IMR-90 (cell line): ENCODE measurements at regions not wholly inside any gene's neighbourhood (a gene's known extent, or its start where the extent isn't known, plus 50 kb on each side); places are given as distances from the start of the nearest gene placed in this dataset.

Experiments used
- ATAC-seq: fragments of 200-7000 bp; cut with Tn5 transposase; 2 replicates; pipeline ENCODE4 v1.9.1; 2020; ENCODE audit warnings: low read depth, mild to moderate bottlenecking, moderate library complexity
- BruUV-seq: library from RNA; stranded (reverse); fragments of 400-500 nt; replicated peaks from 2 replicates; lab custom pipeline; 2021; lab: Mats Ljungman, UMichigan
- CTCF ChIA-PET: fragments of 300-600 bp; formaldehyde crosslinking; extraction: SDS; loops from one replicate; lab custom pipeline; 2021; ENCODE audit warnings: antibody characterized with exemption; lab: Yijun Ruan, JAX
- POLR2A ChIA-PET: fragments of 300-600 bp; sonication (Branson Sonifier 250); formaldehyde crosslinking; loops from one replicate; lab custom pipeline; 2022; ENCODE audit warnings: antibody characterized with exemption; ENCODE audit not compliant: unreplicated experiment; lab: Charles Lee
- DNase-seq: peaks from one replicate; pipeline ENCODE4 v3.0.0; 2013
- H2AFZ ChIP-seq: replicated peaks from 2 replicates; pipeline ENCODE3; 2013; ENCODE audit warnings: low read length, mild to moderate bottlenecking; ENCODE audit not compliant: poor library complexity
- H2AK5ac ChIP-seq: 2 replicates; pipeline ENCODE4 v1.6.1; 2013; ENCODE audit warnings: low read depth, low read length, inconsistent platforms
- H2AK9ac ChIP-seq: replicated peaks from 2 replicates; pipeline ENCODE3; 2013; ENCODE audit warnings: mild to moderate bottlenecking, low read depth, low read length, moderate library complexity; ENCODE audit not compliant: poor library complexity
- H2BK120ac ChIP-seq: 2 replicates; pipeline ENCODE4 v1.6.1; 2013; ENCODE audit warnings: low read depth, low read length, inconsistent platforms
- H2BK15ac ChIP-seq: 3 replicates; pipeline ENCODE4 v1.6.1; 2013; ENCODE audit warnings: low read depth, low read length, inconsistent platforms
- H2BK20ac ChIP-seq: 2 replicates; pipeline ENCODE4 v1.6.1; 2013; ENCODE audit warnings: low read depth, mild to moderate bottlenecking, inconsistent platforms, low read length, moderate library complexity
- H2BK5ac ChIP-seq: 2 replicates; pipeline ENCODE4 v1.6.1; 2013; ENCODE audit warnings: mild to moderate bottlenecking, low read depth, low read length, inconsistent platforms; ENCODE audit not compliant: poor library complexity, severe bottlenecking
- H3K14ac ChIP-seq: replicated peaks from 2 replicates; pipeline ENCODE4 v1.6.1; 2013; ENCODE audit warnings: low read depth, low read length, inconsistent platforms
- H3K18ac ChIP-seq: 2 replicates; pipeline ENCODE4 v1.6.1; 2013; ENCODE audit warnings: low read depth, low read length, control low read depth
- H3K23ac ChIP-seq: 2 replicates; pipeline ENCODE4 v1.6.1; 2013; ENCODE audit warnings: low read depth, low read length, inconsistent platforms
- H3K27ac ChIP-seq: 2 replicates; pipeline ENCODE4 v1.5.1; 2013; ENCODE audit warnings: mild to moderate bottlenecking, control low read depth, low read length; ENCODE audit not compliant: insufficient read depth
- H3K27me3 ChIP-seq: 2 replicates; pipeline ENCODE4 v1.6.1; 2013; ENCODE audit warnings: low read length; ENCODE audit not compliant: control insufficient read depth, insufficient read depth
- H3K36me3 ChIP-seq: 2 replicates; pipeline ENCODE4 v1.6.1; 2013; ENCODE audit warnings: low read length, mixed read lengths; ENCODE audit not compliant: control insufficient read depth, insufficient read depth
- H3K4ac ChIP-seq: 2 replicates; pipeline ENCODE4 v1.6.1; 2013; ENCODE audit warnings: low read depth, low read length, inconsistent platforms
- H3K4me1 ChIP-seq: 2 replicates; pipeline ENCODE4 v1.6.1; 2013; ENCODE audit warnings: low read length, mixed read lengths; ENCODE audit not compliant: control insufficient read depth, insufficient read depth
- H3K4me2 ChIP-seq: 2 replicates; pipeline ENCODE4 v1.6.1; 2013; ENCODE audit warnings: low read depth, mild to moderate bottlenecking, control low read depth, low read length, moderate library complexity
- H3K4me3 ChIP-seq: 2 replicates; pipeline ENCODE4 v1.5.1; 2013; ENCODE audit warnings: low read depth, mild to moderate bottlenecking, control low read depth, low read length, moderate library complexity; ENCODE audit not compliant: insufficient read depth
- H3K56ac ChIP-seq: 2 replicates; pipeline ENCODE4 v1.6.1; 2013; ENCODE audit warnings: low read length, inconsistent platforms; ENCODE audit not compliant: insufficient read depth; ENCODE audit errors: extremely low read depth
- H3K79me1 ChIP-seq, 2 experiments: 2 replicates each; pipeline ENCODE4 v1.6.1; 2013; ENCODE audit warnings: low read length in 2 of 2, inconsistent platforms in 1 of 2, low read depth in 1 of 2
- H3K9ac ChIP-seq: 2 replicates; pipeline ENCODE4 v1.6.1; 2013; ENCODE audit warnings: low read depth, low read length, control low read depth
- H3K9me1 ChIP-seq: 2 replicates; pipeline ENCODE4 v1.6.1; 2013; ENCODE audit warnings: low read length, inconsistent platforms; ENCODE audit not compliant: insufficient read depth
- H3K9me3 ChIP-seq: 2 replicates; pipeline ENCODE4 v1.6.1; 2013; ENCODE audit warnings: low read length; ENCODE audit not compliant: control insufficient read depth, insufficient read depth
- H4K20me1 ChIP-seq: 2 replicates; pipeline ENCODE4 v1.6.1; 2013; ENCODE audit warnings: low read length, inconsistent platforms; ENCODE audit not compliant: insufficient read depth
- H4K5ac ChIP-seq: 2 replicates; pipeline ENCODE4 v1.6.1; 2013; ENCODE audit warnings: mild to moderate bottlenecking, low read depth, low read length, control low read depth
- H4K8ac ChIP-seq, 2 experiments: 2 replicates each; pipeline ENCODE4 v1.6.1; 2013; ENCODE audit warnings: low read depth in 2 of 2, low read length in 2 of 2, control low read depth in 1 of 2, inconsistent platforms in 1 of 2
- H4K91ac ChIP-seq: 2 replicates; pipeline ENCODE4 v1.6.1; 2013; ENCODE audit warnings: low read depth, low read length, inconsistent platforms; ENCODE audit not compliant: insufficient read depth
- CHD1 ChIP-seq: IDR thresholded peaks from 2 replicates; pipeline ENCODE4 v1.6.1; 2012; ENCODE audit warnings: low read depth, low read length, improper control_type of control experiment
- CTCF ChIP-seq: conservative IDR thresholded peaks from 2 replicates; pipeline ENCODE4 v1.5.1; 2012; ENCODE audit warnings: mild to moderate bottlenecking, low read depth, low read length, improper control_type of control experiment
- MAZ ChIP-seq: IDR thresholded peaks from 2 replicates; pipeline ENCODE4 v1.6.1; 2012; ENCODE audit warnings: low read depth, mild to moderate bottlenecking, low read length, improper control_type of control experiment, moderate library complexity, borderline replicate concordance
- NFE2L2 ChIP-seq: fragments of 150-350 bp; IDR thresholded peaks from 2 replicates; pipeline ENCODE4 v1.6.1; 2016; ENCODE audit warnings: low read depth, mild to moderate bottlenecking, low read length
- RCOR1 ChIP-seq: IDR thresholded peaks from 2 replicates; pipeline ENCODE4 v1.6.1; 2012; ENCODE audit warnings: mild to moderate bottlenecking, low read length, improper control_type of control experiment; ENCODE audit not compliant: insufficient replicate concordance
- USF2 ChIP-seq: fragments of 150-350 bp; IDR thresholded peaks from 2 replicates; pipeline ENCODE4 v1.6.1; 2017; ENCODE audit warnings: mild to moderate bottlenecking, antibody characterized with exemption, low read length, low read depth
- WGBS, 2 experiments: methylation state at CpG; one replicate each; pipeline versions ENCODE4 v1.1.5 to v1.1.7; 2013; ENCODE audit warnings: missing lambda C conversion rate in 2 of 2; ENCODE audit not compliant: insufficient read length in 1 of 2; ENCODE audit errors: extremely low coverage in 2 of 2; 5-methylcytosine and 5-hydroxymethylcytosine counted together
- dilution Hi-C: fragments of 300-500 bp; cut with HindIII; formaldehyde crosslinking; loops from one replicate; pipeline ENCODE4 v1.14.3; 2018; ENCODE audit warnings: low sequenced_read_pairs; ENCODE audit not compliant: unreplicated experiment
- in situ Hi-C: fragments of 300-500 bp; cut with MboI; formaldehyde crosslinking; loops from 3 replicates; pipeline ENCODE4 v1.14.3; 2019; ENCODE audit warnings: low sequenced_read_pairs, inconsistent platforms, mixed read lengths
- intact Hi-C: fragments of 100-400 bp; cut with micrococcal nuclease; formaldehyde crosslinking; loops from 2 replicates; pipeline ENCODE4 v1.10.0; 2022

- POLR2A ChIA-PET: no interaction called here
- BruUV-seq: no TSS peak
Measured at GRCh38 chr13:77475345-77476084, 60.0 kb upstream of the SCEL start.

More at GRCh38 chr13:77475345-77476084, 60.0 kb upstream of the SCEL start:
- ATAC-seq: no peak
- in situ Hi-C loops: no loop called here
- H3K23ac ChIP-seq: no peak overlapping the region
- no peak overlapping the region for H3K56ac ChIP-seq
- H2BK20ac ChIP-seq: no peak overlapping the region
- intact Hi-C loops: loop anchor here (5.0 kb wide), 1 partner anchor 203 kb away; no protein-coding TSS in a partner anchor
- no peaks in the 10 kb centered on the region for H3K36me3 ChIP-seq
- H2BK5ac ChIP-seq: no peak overlapping the region
- no peak overlapping the region for H3K18ac ChIP-seq
- no peak overlapping the region for H2AK9ac ChIP-seq
- no peak overlapping the region for H3K4me3 ChIP-seq
- no peak overlapping the region for H3K27ac ChIP-seq
- no peak for TF ChIP-seq MAZ
- no peak for TF ChIP-seq NFE2L2
- TF ChIP-seq USF2: no peak
- no peak for TF ChIP-seq CHD1
- no peak for TF ChIP-seq RCOR1
- TF ChIP-seq CTCF: no peak
- CTCF ChIA-PET: interaction anchor here (0.6 kb wide), 1 partner anchor 824 kb away, joined by 3 read pairs; no protein-coding TSS in a partner anchor
- no peak overlapping the region for H2AFZ ChIP-seq
- dilution Hi-C loops: no loop called here
- no peak overlapping the region for H4K8ac ChIP-seq
- no peak overlapping the region for H2AK5ac ChIP-seq
- H3K79me1 ChIP-seq: no peaks in the 10 kb centered on the region
- no peak overlapping the region for H4K91ac ChIP-seq
- H2BK120ac ChIP-seq: no peak overlapping the region
- H4K20me1 ChIP-seq: no peaks in the 10 kb centered on the region
- no peak overlapping the region for H3K9ac ChIP-seq
- WGBS, 2 experiments: 89% methylated on average over 28 of the region's 47 CpGs; no CpG with 5 or more reads in 1 of the 2 experiments
- H2BK15ac ChIP-seq: no peak overlapping the region
- peaks cover 2% of the 10 kb centered on the region; the same call in 1 of the 2 replicates for H3K27me3 ChIP-seq
- no peak overlapping the region for H3K4ac ChIP-seq
- H3K9me1 ChIP-seq: no peaks in the 10 kb centered on the region
- no peak overlapping the region for H3K4me2 ChIP-seq
- no peak overlapping the region for H4K5ac ChIP-seq
- no peaks in the 10 kb centered on the region for H3K4me1 ChIP-seq
- DNase-seq: no peak
- no peak overlapping the region for H3K14ac ChIP-seq
- no peaks in the 10 kb centered on the region for H3K9me3 ChIP-seq
